Fibroblast of lung (primary cell): ENCODE measurements at regions not wholly inside any gene's neighbourhood (a gene's known extent, or its start where the extent isn't known, plus 50 kb on each side); places are given as distances from the start of the nearest gene placed in this dataset.

ENCODE experiments used
- CTCF ChIP-seq, 2 donors: IDR thresholded peaks in 1 of 2; conservative IDR thresholded peaks in 1 of 2; 1 replicate in 1 of 2; 2 replicates in 1 of 2; pipeline ENCODE4 v1.5.1; 2011 to 2012; ENCODE audit warnings: low read length in 2 of 2, control low read depth in 1 of 2, inconsistent platforms in 1 of 2, low read depth in 1 of 2, mild to moderate bottlenecking in 1 of 2
- EZH2 ChIP-seq: IDR thresholded peaks from 2 replicates; pipeline ENCODE4 v1.5.1; 2012; ENCODE audit warnings: low read length, control low read depth, mild to moderate bottlenecking; ENCODE audit errors: missing control alignments

GRCh38 chr10:43879742-43880141 is 231.1 kb upstream of the ZNF32 start:
- TF ChIP-seq CTCF (conservative IDR thresholded peaks at IDR 0.05 in 1 of 2, IDR thresholded peaks at IDR 0.05 in 1 of 2; ENCODE audit: low read depth in 1 of 2, low read length in 2 of 2) (no peak), EZH2 (no peak)
